ENCODE measurements at regions not wholly inside any gene's neighbourhood (a gene's known extent, or its start where the extent isn't known, plus 50 kb on each side); places are given as distances from the start of the nearest gene placed in this dataset.

DNA sequence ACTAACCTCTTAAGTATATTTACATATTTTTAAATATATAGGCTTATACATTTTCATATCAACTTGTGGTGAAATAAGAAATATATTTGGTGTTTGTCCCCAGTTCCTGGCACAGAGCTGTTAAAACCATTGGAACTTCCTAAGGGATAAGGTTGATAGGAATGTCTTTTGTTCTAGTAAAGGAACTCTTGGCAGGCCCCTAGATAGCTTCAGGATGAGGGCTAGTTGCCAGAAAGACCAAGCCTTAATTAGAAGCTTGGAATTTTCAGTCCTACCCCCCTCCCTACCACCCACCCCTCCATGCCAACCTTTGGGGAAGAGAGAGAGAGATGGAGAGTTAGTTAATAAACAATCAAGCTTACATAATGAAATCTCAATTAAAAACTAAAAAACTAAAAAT, 638.6 kb upstream of the ACO1 start:
- TF ChIP-seq, protein P1, sequence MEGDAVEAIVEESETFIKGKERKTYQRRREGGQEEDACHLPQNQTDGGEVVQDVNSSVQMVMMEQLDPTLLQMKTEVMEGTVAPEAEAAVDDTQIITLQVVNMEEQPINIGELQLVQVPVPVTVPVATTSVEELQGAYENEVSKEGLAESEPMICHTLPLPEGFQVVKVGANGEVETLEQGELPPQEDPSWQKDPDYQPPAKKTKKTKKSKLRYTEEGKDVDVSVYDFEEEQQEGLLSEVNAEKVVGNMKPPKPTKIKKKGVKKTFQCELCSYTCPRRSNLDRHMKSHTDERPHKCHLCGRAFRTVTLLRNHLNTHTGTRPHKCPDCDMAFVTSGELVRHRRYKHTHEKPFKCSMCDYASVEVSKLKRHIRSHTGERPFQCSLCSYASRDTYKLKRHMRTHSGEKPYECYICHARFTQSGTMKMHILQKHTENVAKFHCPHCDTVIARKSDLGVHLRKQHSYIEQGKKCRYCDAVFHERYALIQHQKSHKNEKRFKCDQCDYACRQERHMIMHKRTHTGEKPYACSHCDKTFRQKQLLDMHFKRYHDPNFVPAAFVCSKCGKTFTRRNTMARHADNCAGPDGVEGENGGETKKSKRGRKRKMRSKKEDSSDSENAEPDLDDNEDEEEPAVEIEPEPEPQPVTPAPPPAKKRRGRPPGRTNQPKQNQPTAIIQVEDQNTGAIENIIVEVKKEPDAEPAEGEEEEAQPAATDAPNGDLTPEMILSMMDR (IDR thresholded peaks at IDR 0.05; ENCODE audit: low read length), result no peak
- no peak for TF ChIP-seq EZH2phosphoT487 (IDR thresholded peaks at IDR 0.05; ENCODE audit: low read length)
